ENCODE measurements at regions not wholly inside any gene's neighbourhood (a gene's known extent, or its start where the extent isn't known, plus 50 kb on each side); places are given as distances from the start of the nearest gene placed in this dataset.
A peak's percentile ranks its signal among the peaks of the same experiment; 100 is the strongest.

DNA sequence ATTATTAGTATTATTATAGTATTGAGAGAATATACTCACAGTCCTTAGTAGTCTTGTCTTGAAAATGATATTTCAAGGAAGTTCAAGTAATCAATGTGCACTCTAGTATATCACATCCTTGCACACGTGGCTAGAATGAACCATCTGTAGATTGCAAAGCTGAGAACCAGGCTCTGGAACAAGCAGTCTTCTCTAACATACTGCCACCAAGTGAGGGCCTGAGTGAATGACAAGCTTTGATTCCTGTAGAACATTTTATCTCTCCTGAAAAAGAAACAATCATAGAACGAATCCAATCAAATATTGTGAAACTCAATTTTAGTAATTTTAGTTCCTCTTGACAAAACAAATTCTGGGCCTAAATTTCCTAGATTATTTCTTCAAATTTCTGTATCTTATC lies 55.3 kb upstream of the SULT1C3 start:
- H2AFZ ChIP-seq (ENCODE audit: low read length) = no peak overlapping the region
- H3K9ac ChIP-seq (ENCODE audit: insufficient read depth, low read length) = no peak overlapping the region
- no peak overlapping the region for H3K4me2 ChIP-seq (ENCODE audit: extremely low read depth, insufficient read depth, low read length)
- H3K4me3 ChIP-seq (replicated peaks in 1 of 4; ENCODE audit: control extremely low read depth in 1 of 4, insufficient read depth in 1 of 4, low read depth in 3 of 4, low read length in 4 of 4) = no peak overlapping the region
- no peaks in the 10 kb centered on the region for H3K36me3 ChIP-seq (ENCODE audit: control insufficient read depth, insufficient read depth, low read length)
- peak; percentile 4 to 9 for DNase-seq (ENCODE audit: low read depth in 2 of 2)
- TF ChIP-seq EZH2 (IDR thresholded peaks at IDR 0.05; ENCODE audit: low read length, missing control alignments) = no peak
- TF ChIP-seq, protein P1, sequence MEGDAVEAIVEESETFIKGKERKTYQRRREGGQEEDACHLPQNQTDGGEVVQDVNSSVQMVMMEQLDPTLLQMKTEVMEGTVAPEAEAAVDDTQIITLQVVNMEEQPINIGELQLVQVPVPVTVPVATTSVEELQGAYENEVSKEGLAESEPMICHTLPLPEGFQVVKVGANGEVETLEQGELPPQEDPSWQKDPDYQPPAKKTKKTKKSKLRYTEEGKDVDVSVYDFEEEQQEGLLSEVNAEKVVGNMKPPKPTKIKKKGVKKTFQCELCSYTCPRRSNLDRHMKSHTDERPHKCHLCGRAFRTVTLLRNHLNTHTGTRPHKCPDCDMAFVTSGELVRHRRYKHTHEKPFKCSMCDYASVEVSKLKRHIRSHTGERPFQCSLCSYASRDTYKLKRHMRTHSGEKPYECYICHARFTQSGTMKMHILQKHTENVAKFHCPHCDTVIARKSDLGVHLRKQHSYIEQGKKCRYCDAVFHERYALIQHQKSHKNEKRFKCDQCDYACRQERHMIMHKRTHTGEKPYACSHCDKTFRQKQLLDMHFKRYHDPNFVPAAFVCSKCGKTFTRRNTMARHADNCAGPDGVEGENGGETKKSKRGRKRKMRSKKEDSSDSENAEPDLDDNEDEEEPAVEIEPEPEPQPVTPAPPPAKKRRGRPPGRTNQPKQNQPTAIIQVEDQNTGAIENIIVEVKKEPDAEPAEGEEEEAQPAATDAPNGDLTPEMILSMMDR (conservative IDR thresholded peaks at IDR 0.05 in 1 of 2, IDR thresholded peaks at IDR 0.05 in 1 of 2; ENCODE audit: low read depth in 1 of 2, low read length in 2 of 2) = peak; percentile 34 to 46
- no peaks in the 10 kb centered on the region for H3K4me1 ChIP-seq (ENCODE audit: control insufficient read depth, extremely low read depth, insufficient read depth, low read length)
- no peaks in the 10 kb centered on the region for H3K79me2 ChIP-seq (ENCODE audit: control insufficient read depth, insufficient read depth, low read length)
- H3K9me3 ChIP-seq (ENCODE audit: control insufficient read depth, insufficient read depth, low read depth, low read length) = no peaks in the 10 kb centered on the region
- H4K20me1 ChIP-seq (ENCODE audit: control insufficient read depth, extremely low read depth, insufficient read depth, low read length) = no peaks in the 10 kb centered on the region
- no peak overlapping the region for H3K27ac ChIP-seq (ENCODE audit: insufficient read depth, low read length)
- H3K27me3 ChIP-seq (ENCODE audit: control insufficient read depth, insufficient read depth, low read length) = no peaks in the 10 kb centered on the region

DNA sequence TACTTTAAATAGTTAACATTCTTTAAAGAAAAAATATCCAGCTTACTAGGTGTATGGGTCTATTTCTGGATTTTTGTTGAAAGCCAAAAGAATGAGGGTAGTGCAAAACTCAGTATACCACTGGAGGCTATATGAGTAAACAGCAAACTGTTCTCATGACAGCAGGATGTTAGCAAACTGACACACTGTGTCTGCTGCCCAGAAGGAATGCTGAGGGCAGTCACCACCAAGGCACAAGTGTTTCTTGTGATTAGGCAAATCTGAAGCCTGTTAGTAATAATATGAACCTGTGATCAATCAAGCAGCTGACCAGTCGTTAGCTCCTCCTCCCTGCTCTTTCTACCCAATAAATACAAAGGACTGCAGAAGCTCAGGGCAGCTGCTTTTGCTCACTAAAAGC lies 50.5 kb upstream of the SULT1C3 start:
- Histone ChIP-seq H3K79me2 (ENCODE audit: control insufficient read depth, insufficient read depth, low read length) (no peaks in the 10 kb centered on the region), H3K4me2 (ENCODE audit: extremely low read depth, insufficient read depth, low read length) (no peak overlapping the region), H3K9me3 (ENCODE audit: control insufficient read depth, insufficient read depth, low read depth, low read length) (no peaks in the 10 kb centered on the region), H3K4me1 (ENCODE audit: control insufficient read depth, extremely low read depth, insufficient read depth, low read length) (no peaks in the 10 kb centered on the region), H2AFZ (ENCODE audit: low read length) (no peak overlapping the region), H3K27me3 (ENCODE audit: control insufficient read depth, insufficient read depth, low read length) (no peaks in the 10 kb centered on the region), H4K20me1 (ENCODE audit: control insufficient read depth, extremely low read depth, insufficient read depth, low read length) (no peaks in the 10 kb centered on the region), H3K9ac (ENCODE audit: insufficient read depth, low read length) (no peak overlapping the region), H3K4me3 (replicated peaks in 1 of 4; ENCODE audit: control extremely low read depth in 1 of 4, insufficient read depth in 1 of 4, low read depth in 3 of 4, low read length in 4 of 4) (no peak overlapping the region), H3K27ac (ENCODE audit: insufficient read depth, low read length) (no peak overlapping the region), H3K36me3 (ENCODE audit: control insufficient read depth, insufficient read depth, low read length) (no peaks in the 10 kb centered on the region)
- peak in 1 of 2 donors; percentile 16 for DNase-seq (ENCODE audit: low read depth in 2 of 2)
- no peak for TF ChIP-seq EZH2 (IDR thresholded peaks at IDR 0.05; ENCODE audit: low read length, missing control alignments)
- TF ChIP-seq, protein P1 (conservative IDR thresholded peaks at IDR 0.05 in 1 of 2, IDR thresholded peaks at IDR 0.05 in 1 of 2; ENCODE audit: low read depth in 1 of 2, low read length in 2 of 2) = no peak
